HEK293 (cell line): ENCODE measurements at regions not wholly inside any gene's neighbourhood (a gene's known extent, or its start where the extent isn't known, plus 50 kb on each side); places are given as distances from the start of the nearest gene placed in this dataset.
"Not testable (repeated sequence)": the region's sequence is repeated elsewhere in the genome, so short reads cannot be mapped to it uniquely, and the experiment has no call there.

Experiments
- CTCF ChIA-PET: fragments of 350-600 bp; formaldehyde crosslinking; extraction: SDS; loops from one replicate; lab custom pipeline; 2021; ENCODE audit warnings: antibody characterized with exemption; lab: Yijun Ruan, JAX
- POLR2A ChIA-PET: fragments of 300-600 bp; formaldehyde crosslinking; extraction: SDS; loops from one replicate; lab custom pipeline; 2020; ENCODE audit warnings: antibody characterized with exemption, inconsistent platforms; lab: Yijun Ruan, JAX
- H3K27ac ChIP-seq: fragments of 200-500 bp; sonication (Bioruptor generic); 2 replicates; pipeline ENCODE4 v1.5.1; 2014; ENCODE audit warnings: low read depth, low read length, control low read depth, inconsistent platforms; ENCODE audit errors: extremely low read depth
- H3K36me3 ChIP-seq, 2 experiments: fragments of 200-500 bp in 1 of 2; sonication (Bioruptor generic) in 1 of 2; 1 replicate in 1 of 2; 2 replicates in 1 of 2; pipeline ENCODE4 v1.5.1; 2014 to 2017; ENCODE audit warnings: inconsistent platforms in 2 of 2, low read length in 2 of 2; ENCODE audit not compliant: control insufficient read depth in 2 of 2, insufficient read depth in 1 of 2
- H3K4me1 ChIP-seq: fragments of 200-500 bp; sonication (Bioruptor generic); 2 replicates; pipeline ENCODE4 v1.5.1; 2014; ENCODE audit warnings: mild to moderate bottlenecking, low read length, inconsistent platforms; ENCODE audit not compliant: control insufficient read depth, insufficient read depth
- H3K4me3 ChIP-seq: 2 replicates; pipeline ENCODE4 v1.5.1; 2011; ENCODE audit warnings: low read depth, mild to moderate bottlenecking, control low read depth, low read length, moderate library complexity
- H3K9me3 ChIP-seq: fragments of 200-500 bp; sonication (Bioruptor generic); 2 replicates; pipeline ENCODE4 v1.5.1; 2014; ENCODE audit warnings: low read depth, low read length, inconsistent platforms; ENCODE audit not compliant: control insufficient read depth, insufficient read depth
- ELK4 ChIP-seq: IDR thresholded peaks from 2 replicates; pipeline ENCODE4 v1.6.1; 2011; ENCODE audit warnings: mild to moderate bottlenecking, low read depth, low read length, borderline replicate concordance
- HOXC10 ChIP-seq: sonication (generic); formaldehyde crosslinking; IDR thresholded peaks from 2 replicates; pipeline ENCODE4 v1.8.1; 2023; ENCODE audit warnings: mild to moderate bottlenecking, missing genetic modification reagents
- REST ChIP-seq: fragments of 450-650 bp; formaldehyde crosslinking; IDR thresholded peaks from 2 replicates; pipeline ENCODE4 v1.5.1; 2016; ENCODE audit warnings: missing biosample characterization, missing genetic modification characterization
- YY1 ChIP-seq: fragments of 450-650 bp; formaldehyde crosslinking; IDR thresholded peaks from 2 replicates; pipeline ENCODE4 v1.5.1; 2018; ENCODE audit warnings: missing biosample characterization, missing genetic modification characterization
- ZBTB11 ChIP-seq: fragments of 450-650 bp; formaldehyde crosslinking; conservative IDR thresholded peaks from 2 replicates; pipeline ENCODE4 v1.5.1; 2016; ENCODE audit warnings: low read depth, missing biosample characterization, missing genetic modification characterization
- ZBTB8A ChIP-seq: fragments of 450-650 bp; formaldehyde crosslinking; IDR thresholded peaks from 2 replicates; pipeline ENCODE4 v1.5.1; 2016; ENCODE audit warnings: missing biosample characterization, missing genetic modification characterization
- ZNF140 ChIP-seq: fragments of 450-650 bp; formaldehyde crosslinking; IDR thresholded peaks from 2 replicates; pipeline ENCODE4 v1.5.1; 2016; ENCODE audit warnings: missing biosample characterization, missing genetic modification characterization
- ZNF202 ChIP-seq: fragments of 450-650 bp; formaldehyde crosslinking; IDR thresholded peaks from 2 replicates; pipeline ENCODE4 v1.5.1; 2016; ENCODE audit warnings: missing biosample characterization, missing genetic modification characterization, borderline replicate concordance
- ZNF266 ChIP-seq: fragments of 450-650 bp; formaldehyde crosslinking; IDR thresholded peaks from 2 replicates; pipeline ENCODE4 v1.5.1; 2016; ENCODE audit warnings: missing biosample characterization, missing genetic modification characterization, low read depth
- ZNF362 ChIP-seq: fragments of 450-650 bp; formaldehyde crosslinking; IDR thresholded peaks from 2 replicates; pipeline ENCODE4 v1.5.1; 2016; ENCODE audit warnings: missing biosample characterization, missing genetic modification characterization
- ZNF394 ChIP-seq: fragments of 450-650 bp; formaldehyde crosslinking; IDR thresholded peaks from 2 replicates; pipeline ENCODE4 v1.5.1; 2016; ENCODE audit warnings: missing biosample characterization, missing genetic modification characterization, mild to moderate bottlenecking, moderate library complexity, borderline replicate concordance
- ZNF426 ChIP-seq: fragments of 450-650 bp; formaldehyde crosslinking; IDR thresholded peaks from 2 replicates; pipeline ENCODE4 v1.5.1; 2017; ENCODE audit warnings: missing biosample characterization, missing genetic modification characterization, mild to moderate bottlenecking, inconsistent platforms, moderate library complexity
- ZNF433 ChIP-seq: fragments of 450-650 bp; formaldehyde crosslinking; IDR thresholded peaks from 2 replicates; pipeline ENCODE4 v1.5.1; 2016; ENCODE audit warnings: missing biosample characterization, missing genetic modification characterization, low read depth
- ZNF510 ChIP-seq: fragments of 450-650 bp; formaldehyde crosslinking; IDR thresholded peaks from 2 replicates; pipeline ENCODE4 v1.5.1; 2018; ENCODE audit warnings: mild to moderate bottlenecking, missing genetic modification characterization, missing biosample characterization; ENCODE audit not compliant: insufficient replicate concordance
- ZNF518A ChIP-seq: fragments of 450-650 bp; formaldehyde crosslinking; conservative IDR thresholded peaks from 2 replicates; pipeline ENCODE4 v1.5.1; 2016; ENCODE audit warnings: low read depth, missing biosample characterization, missing genetic modification characterization
- ZNF548 ChIP-seq: fragments of 450-650 bp; formaldehyde crosslinking; IDR thresholded peaks from 2 replicates; pipeline ENCODE4 v1.5.1; 2016; ENCODE audit warnings: missing biosample characterization, missing genetic modification characterization
- ZNF555 ChIP-seq: fragments of 450-650 bp; formaldehyde crosslinking; conservative IDR thresholded peaks from 2 replicates; pipeline ENCODE4 v1.5.1; 2017; ENCODE audit warnings: missing biosample characterization, mild to moderate bottlenecking, missing genetic modification characterization, inconsistent platforms
- ZNF560 ChIP-seq: fragments of 450-650 bp; formaldehyde crosslinking; IDR thresholded peaks from 2 replicates; pipeline ENCODE4 v1.5.1; 2017; ENCODE audit warnings: missing biosample characterization, missing genetic modification characterization, borderline replicate concordance
- ZNF623 ChIP-seq: fragments of 450-650 bp; formaldehyde crosslinking; IDR thresholded peaks from 2 replicates; pipeline ENCODE4 v1.5.1; 2016; ENCODE audit warnings: missing biosample characterization, missing genetic modification characterization
- ZNF76 ChIP-seq: fragments of 450-650 bp; formaldehyde crosslinking; IDR thresholded peaks from 2 replicates; pipeline ENCODE4; 2016; ENCODE audit warnings: low read depth, missing biosample characterization, missing genetic modification characterization, borderline replicate concordance
- ZXDB ChIP-seq: fragments of 450-650 bp; formaldehyde crosslinking; IDR thresholded peaks from 2 replicates; pipeline ENCODE4 v1.5.1; 2016; ENCODE audit warnings: missing biosample characterization, missing genetic modification characterization

- TF ChIP-seq ELK4 (no peak), YY1 (tag by site-specific recombination) (no peak), HOXC10 (CRISPR knock-in tag) (no peak), ZNF548 (tag by site-specific recombination) (no peak), ZNF362 (tag by site-specific recombination) (no peak), ZNF76 (tag by site-specific recombination) (no peak)
Measured at GRCh38 chr5:163115011-163115410, 322.4 kb upstream of the CCNG1 start (continued).

GRCh38 chr5:163116618-163117017 is 320.8 kb upstream of the CCNG1 start:
- H3K27ac ChIP-seq, H3K4me3 ChIP-seq: not testable (repeated sequence)
- TF ChIP-seq ZNF433, result 0 out of 2 replicates have a peak, but pooled peaks have one; percentile 10
- peak; percentile 70 for TF ChIP-seq ZNF555 (tag by site-specific recombination)
- TF ChIP-seq ZBTB8A (tag by site-specific recombination), result peak; percentile 42; the same call in 1 of the 2 replicates
- TF ChIP-seq ZNF426, result peak; percentile 78
- TF ChIP-seq REST (tag by site-specific recombination), result peak; percentile 37; the same call in 1 of the 2 replicates
- TF ChIP-seq ZNF202 (tag by site-specific recombination), result peak; percentile 73; the same call in 1 of the 2 replicates
- 0 out of 2 replicates have a peak, but pooled peaks have one; percentile 16 for TF ChIP-seq ZNF266 (tag by site-specific recombination)
- peak; percentile 51; the same call in 1 of the 2 replicates for TF ChIP-seq ZNF140
- TF ChIP-seq ZNF623 (tag by site-specific recombination), result peak; percentile 46
- 0 out of 2 replicates have a peak, but pooled peaks have one; percentile 44 for TF ChIP-seq ZNF560 (tag by site-specific recombination)
- peak; percentile 71; the same call in 1 of the 2 replicates for TF ChIP-seq ZNF518A
- TF ChIP-seq ZNF394 (tag by site-specific recombination), result peak; percentile 79; the same call in 1 of the 2 replicates
- TF ChIP-seq ZXDB, result 0 out of 2 replicates have a peak, but pooled peaks have one; percentile 20
- TF ChIP-seq ZBTB11, result peak; percentile 67
- peak; percentile 69 for TF ChIP-seq ZNF510 (tag by site-specific recombination)
- TF ChIP-seq, all 188 proteins: peak for 15; not testable (repeated sequence) for 173
- H3K36me3 ChIP-seq, H3K4me1 ChIP-seq, POLR2A ChIA-PET, H3K9me3 ChIP-seq, CTCF ChIA-PET: not testable (repeated sequence)
